Gastrocnemius medialis (tissue), 4 donors: ENCODE measurements at regions not wholly inside any gene's neighbourhood (a gene's known extent, or its start where the extent isn't known, plus 50 kb on each side); places are given as distances from the start of the nearest gene placed in this dataset.
"Not testable (repeated sequence)": the region's sequence is repeated elsewhere in the genome, so short reads cannot be mapped to it uniquely, and the experiment has no call there.

Experiments
- CTCF ChIP-seq, 5 experiments: fragments of 450-650 bp in 3 of 5; fragments of 200-600 bp in 2 of 5; sonication (generic) in 2 of 5; IDR thresholded peaks in 4 of 5; conservative IDR thresholded peaks in 1 of 5; 1 replicate in 4 of 5; 2 replicates in 1 of 5; pipeline ENCODE4 v1.5.1; 2016 to 2019; ENCODE audit warnings: antibody characterized with exemption in 5 of 5, mild to moderate bottlenecking in 3 of 5, moderate library complexity in 3 of 5
- POLR2A ChIP-seq, 2 donors: fragments of 450-650 bp; IDR thresholded peaks; one replicate each; pipeline ENCODE4 v1.6.1; 2017; ENCODE audit warnings: antibody characterized with exemption in 2 of 2, mild to moderate bottlenecking in 2 of 2, moderate library complexity in 2 of 2

GRCh38 chr13:16136846-16137245 is 3044.8 kb downstream of the TUBA3C start:
- not testable (repeated sequence) for TF ChIP-seq CTCF (IDR thresholded peaks at IDR 0.05 in 4 of 5, conservative IDR thresholded peaks at IDR 0.05 in 1 of 5); POLR2A (IDR thresholded peaks at IDR 0.05)
